ENCODE measurements at regions not wholly inside any gene's neighbourhood (a gene's known extent, or its start where the extent isn't known, plus 50 kb on each side); places are given as distances from the start of the nearest gene placed in this dataset.

DNA sequence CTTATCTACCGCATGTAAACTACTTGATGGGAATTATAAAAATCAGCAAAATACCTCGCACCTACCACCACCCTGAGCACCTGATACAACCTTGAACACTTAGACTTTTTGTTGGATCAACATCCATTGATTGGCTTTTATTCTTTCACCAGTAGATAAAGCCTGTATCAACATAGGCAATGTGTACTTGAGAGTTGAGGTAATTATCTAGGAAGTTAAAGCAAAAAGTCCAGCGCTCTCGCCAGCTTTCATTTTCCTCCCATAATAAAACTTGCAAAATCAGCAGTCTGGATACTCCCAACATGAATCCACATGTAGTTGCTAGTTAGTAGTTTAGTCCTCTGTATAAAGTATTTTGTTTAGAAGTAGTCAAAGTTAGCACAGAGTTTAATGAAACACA lies 132.0 kb upstream of the PRDM1 start:
- no peak for DNase-seq

DNA sequence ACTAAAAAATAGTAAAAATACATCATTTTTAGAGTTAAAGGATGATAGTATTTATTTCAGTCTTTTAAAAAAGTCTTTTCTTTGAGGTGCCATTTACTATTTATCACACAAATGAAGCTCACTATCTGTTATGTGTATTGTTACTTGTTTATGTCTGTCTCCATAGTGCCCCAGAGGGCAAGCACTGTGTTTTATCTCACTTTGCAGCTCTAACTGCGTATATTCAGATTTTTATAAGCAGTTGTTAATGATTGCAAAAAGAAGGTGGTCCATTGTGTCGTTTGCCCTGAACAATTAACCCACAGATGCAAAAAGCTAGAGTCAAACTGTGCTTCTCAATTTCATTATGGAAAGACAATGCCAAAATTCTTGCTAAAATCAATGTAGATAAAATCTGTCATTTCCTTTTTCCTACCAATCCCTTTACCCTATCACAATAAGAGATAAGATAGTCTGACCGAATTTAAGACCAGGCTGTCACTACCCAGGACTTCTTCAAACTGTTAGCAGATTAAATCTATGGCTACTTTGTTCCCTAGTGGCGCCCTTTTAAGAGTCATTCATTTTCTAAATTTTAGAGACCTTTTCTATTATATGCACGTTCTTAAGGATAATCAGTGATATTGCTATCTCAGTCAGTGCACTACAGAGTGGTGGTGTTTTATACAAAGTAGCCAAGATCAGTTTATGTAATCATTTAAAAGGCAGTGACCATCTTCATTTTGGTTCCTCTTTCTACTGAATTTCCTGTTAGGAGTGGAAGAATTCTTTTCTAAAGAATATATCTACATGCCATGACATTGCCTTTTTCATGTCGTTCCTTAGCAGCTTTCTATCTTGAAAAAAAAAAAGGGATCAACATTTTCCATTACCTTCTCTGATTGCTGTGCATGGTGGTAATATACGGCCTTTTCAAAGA lies 133.1 kb upstream of the PRDM1 start:
- DNase-seq, result no peak

DNA sequence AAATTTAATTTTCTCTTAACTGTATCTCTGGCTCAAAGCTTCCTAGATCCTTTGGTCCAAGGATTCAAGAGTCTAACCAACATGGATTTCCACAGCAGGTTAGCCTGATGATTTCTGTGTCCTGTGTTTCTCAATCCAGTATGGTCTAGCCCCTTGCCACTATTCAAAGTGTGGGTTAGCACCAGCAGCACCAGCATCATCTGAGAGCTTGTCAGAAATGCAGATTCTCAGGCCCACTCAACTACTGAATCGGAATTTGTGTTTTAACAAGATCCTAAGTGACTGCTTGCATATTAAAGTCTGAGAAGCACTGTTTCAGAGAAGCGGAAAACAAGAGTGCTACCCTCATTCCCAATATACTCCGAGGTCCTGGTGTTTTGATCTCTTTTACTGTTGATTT lies 133.8 kb upstream of the PRDM1 start:
- no peak for DNase-seq

DNA sequence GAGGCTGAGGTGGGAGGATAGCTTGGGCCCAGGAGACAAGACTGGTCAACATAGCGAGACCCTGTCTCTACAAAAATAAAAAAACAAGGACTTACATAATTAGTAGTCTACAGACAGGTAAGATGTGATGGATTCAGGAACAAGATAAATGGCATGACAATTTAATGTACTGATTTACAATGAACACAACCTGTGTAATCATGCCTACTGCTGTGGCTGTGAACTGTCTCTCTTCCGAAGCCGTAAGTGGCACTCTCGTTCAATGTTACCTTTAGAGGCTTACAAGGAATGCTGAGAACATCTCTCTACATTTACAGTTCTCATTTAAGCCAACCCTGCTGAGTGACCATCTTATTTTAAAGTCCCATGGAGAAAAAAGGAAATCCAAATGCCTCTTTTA lies 134.8 kb upstream of the PRDM1 start:
- DNase-seq, result no peak

DNA sequence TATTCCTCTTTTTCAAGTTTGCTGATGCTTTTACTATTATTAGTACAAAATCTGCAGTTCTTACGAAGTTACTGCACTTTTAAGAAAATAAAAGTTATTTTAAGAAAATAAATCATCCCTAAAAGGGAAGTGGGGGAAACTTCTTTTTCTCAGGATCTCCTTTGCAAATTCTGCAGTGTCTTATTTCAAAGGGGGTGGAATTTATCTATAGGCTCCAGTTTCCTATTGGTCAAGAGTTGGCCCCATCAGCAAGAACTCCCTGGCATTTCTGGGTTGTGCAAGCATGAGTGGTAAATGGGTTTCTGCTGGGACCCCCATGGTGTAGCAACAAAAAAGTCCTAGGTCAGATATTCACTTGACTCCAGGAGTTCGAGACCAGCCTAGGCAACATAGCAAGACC lies 136.3 kb upstream of the PRDM1 start:
- no peak for DNase-seq

DNA sequence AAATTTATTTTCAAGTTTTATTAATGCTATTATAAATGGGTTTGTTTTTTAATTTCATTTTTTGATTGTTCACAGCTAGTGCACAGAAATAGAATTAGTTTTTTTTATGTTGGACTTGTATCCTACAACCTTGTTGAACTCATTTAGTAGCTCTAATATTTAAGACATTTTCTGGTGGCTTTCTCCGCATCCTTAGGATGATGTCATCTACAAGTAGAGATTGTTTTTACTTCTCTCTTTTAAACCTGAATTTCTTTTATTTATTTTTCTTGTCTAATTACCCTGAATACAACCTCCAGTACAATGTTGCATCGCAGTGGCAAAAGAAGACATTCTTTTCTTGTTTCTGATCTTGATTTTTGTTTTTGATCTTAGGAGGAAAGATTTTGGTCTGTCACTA lies 142.6 kb upstream of the PRDM1 start:
- no peak for DNase-seq

DNA sequence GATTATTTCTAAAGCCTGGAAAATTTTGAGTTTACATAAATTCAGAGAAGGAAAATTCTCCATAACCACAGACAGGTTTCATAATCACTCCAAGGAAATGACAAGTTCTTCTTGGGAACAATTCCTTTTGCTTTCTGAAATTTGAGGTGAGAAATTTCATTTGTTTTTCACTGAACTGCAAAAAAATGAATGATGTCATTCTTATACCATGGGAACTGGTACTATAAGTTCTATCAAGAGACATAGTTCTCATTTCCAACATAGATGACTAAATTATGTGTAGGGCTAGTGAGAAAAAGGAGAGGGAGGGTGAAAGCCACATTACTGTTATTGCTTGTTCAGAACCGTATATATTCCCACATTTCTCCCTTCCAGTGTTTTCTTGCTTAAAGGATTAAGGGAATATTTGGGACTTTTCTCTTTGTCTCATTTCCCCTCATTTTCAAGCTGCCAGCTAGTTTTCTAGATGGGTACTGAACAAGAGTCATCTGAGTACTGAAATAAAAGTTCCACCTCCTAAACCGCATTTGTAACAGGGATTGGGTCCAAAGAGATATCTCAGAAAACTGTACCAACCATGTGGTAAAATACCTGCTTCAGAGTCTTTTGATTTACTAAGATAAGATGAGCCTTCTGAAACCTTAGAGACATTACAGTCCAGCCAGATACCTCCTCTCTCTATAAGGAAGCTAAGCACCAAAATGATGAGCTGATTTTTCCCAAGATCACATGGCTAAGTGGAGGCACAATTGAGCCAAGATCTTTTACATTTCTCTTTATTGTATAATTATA lies 144.3 kb upstream of the PRDM1 start:
- no peak for DNase-seq

DNA sequence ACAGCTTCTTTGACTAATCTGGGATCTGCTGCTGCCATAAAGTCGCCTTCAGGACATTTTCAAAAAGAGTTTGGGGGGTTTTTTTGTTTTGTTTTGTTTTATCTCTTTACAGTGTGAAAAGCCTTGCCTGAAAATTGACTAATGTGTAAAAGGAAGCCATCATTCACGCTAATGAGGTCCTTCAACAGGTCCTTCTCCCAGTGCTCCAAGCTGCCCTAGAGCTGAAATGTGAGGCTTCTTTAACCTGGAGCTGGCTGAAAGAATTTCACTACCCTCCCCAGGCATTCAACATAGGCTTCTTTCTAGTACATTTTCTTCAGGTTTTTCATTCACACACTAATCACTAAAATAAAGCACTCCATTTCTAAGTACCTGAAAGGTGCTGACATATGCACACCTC lies 145.1 kb upstream of the PRDM1 start:
- DNase-seq, result no peak

DNA sequence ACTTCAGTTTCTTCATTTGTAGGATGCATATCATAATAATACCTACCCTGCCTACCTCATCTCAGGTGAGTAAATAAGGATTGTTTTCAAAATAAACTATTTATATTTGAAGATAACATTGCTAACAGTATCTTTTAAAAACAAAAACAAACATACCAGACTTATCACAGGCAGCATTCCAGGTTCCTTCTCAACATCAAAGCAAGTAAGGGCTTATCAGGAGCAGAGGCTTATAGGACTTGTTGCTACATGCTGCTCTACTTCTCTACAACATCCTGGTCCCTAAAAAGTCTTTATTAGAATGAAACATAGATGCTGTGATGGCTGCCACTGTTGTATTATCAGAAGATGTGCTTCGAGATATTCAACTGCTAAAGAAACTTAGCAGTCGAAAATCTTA lies 149.2 kb upstream of the PRDM1 start:
- no peak for DNase-seq

DNA sequence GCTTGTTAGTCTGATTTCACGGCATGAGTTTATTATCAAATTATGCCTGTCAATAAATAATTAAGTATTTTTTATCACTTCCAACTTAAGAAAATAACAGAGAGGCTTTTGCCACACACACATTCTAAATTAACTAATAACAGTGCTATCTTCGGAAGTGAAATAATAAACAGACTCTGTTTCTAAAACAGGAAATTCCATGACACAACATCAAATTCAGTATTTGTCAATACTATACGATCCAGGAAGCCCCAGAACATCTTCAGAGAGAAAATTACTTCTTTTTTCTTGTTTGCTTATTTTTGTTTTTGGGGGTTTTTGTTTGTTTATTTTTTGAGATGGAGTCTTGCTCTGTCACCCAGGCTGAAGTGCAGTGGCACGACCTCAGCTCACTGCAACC lies 150.7 kb upstream of the PRDM1 start:
- DNase-seq, result no peak

DNA sequence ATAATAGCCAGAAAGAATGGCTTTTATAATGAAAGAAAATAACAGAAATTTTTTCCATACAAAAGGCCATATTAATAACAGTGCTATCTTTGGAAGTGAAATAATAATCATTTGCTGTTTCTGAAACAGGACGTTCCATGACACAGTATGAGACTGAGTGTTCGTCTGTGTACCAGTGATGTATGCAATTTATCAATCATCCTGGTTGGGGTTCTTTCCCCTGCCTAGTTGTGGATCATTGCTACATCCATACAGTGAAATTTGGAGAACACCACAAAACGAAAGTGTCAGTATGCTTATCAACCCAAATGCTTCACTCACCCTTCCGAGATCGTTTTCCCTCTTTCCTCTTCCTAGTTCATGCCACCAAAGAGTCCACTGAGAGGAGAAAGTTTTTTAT lies 151.4 kb upstream of the PRDM1 start:
- DNase-seq, result no peak

DNA sequence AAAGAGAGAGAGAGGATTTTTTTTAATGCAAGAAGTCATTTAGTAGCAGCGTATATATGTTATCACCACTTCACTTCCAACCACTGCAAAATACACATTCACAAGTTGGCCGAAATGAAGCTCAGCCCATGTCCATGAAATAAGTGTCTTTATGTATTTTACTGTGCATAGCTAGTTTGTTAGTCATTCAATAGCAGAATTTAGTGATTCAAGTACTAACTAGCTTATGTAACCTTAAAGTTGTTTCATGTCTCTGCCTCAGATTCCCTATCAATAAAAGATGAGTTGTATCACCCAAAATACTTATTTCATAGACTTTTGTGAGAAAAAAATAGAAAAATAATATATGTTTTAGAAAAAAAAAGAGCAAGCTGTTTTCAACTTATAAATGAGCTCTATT lies 153.7 kb upstream of the PRDM1 start:
- DNase-seq, result no peak

DNA sequence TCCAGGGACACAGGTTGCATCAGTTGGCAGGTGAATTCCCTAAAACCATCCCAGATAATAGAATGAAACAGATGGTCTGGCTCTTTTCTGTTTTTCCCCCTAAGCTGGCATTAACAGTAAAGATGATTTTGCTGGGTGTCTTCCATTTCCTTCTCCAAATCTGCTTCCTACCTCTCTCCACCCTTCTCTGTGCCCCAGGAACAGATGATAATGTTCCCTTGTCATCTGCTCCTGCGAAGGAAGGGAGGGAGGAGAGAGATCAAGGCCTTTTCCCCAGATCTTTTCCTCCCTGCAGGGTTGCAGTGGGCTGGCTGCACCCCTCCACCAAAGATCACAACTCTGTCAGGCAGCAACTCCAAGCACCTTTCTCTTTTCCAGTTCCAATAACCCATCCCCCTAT lies 156.5 kb upstream of the PRDM1 start:
- DNase-seq, result no peak

DNA sequence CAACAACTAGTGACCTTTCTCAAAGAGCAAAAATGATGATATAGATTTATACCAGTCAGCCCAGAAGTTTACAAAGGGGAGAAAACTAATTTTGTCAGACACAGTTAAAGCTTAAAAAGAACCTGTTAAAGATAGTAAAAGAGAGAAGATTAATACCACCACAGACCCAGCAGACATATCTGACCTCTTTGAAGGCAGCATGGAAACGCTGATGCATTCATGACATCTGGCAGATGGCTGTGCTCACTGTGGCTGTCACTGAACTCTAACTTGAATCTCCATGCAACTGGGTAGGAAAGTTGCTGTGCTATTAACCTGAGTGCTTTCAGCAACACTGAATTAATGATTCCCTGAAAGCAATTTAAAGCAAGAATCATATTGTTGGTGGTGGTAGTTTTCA lies 159.8 kb upstream of the PRDM1 start:
- DNase-seq, result no peak

DNA sequence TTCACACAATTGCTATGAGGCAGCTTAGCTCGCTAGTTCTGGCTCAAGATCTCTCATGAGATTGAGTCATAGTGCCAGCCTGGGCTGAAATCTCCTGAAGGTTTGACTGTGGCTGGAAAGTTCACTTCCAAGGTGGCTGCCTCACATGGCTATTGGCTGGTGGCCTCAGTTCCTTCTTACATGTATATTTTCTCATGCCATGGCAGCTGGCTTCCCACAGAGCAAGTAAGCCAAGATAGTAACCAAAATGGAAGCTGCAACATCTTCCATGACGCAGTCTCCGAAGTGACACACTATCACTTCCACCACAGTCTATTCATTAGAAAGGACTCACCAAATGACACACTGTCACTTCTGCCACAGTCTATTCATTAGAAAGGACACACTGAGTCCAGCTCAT lies 160.4 kb upstream of the PRDM1 start:
- no peak for DNase-seq

DNA sequence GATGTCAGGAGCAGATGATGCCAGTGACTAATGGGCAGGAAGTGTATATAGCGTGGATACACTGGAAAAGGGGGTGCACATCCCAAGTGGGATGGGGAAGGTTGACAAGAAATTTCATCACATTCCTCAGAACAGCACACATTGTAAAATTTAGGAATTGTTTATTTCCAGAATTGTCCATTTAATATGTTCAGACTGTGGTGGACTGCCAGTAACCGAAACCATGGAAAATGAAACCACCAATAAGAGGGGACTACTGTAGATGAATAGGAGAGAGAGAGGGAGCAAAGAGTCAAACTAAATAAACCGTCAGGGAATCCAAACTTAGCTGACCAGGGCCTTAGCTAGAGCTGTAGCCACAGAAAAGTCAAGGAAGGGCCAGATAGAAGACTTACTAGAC lies 164.4 kb upstream of the PRDM1 start:
- no peak for DNase-seq

DNA sequence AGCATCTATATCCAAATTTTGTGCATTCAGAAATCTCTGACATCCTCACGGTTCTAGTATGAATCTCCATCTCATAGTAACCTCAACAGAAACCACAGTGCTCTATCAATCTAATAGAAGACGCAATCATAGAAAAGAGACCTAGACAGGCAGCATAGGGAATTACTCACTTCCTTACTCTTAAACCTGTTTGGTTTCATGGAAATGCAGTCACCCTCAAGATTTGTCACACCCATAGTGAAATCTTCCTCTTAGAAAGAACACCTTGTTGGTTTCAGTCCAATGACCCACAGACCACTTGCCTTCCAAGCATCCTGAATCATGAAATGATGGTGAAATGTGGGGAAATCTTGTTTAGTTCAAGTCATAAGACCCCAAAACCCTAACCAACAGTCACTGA lies 166.1 kb upstream of the PRDM1 start:
- no peak for DNase-seq

DNA sequence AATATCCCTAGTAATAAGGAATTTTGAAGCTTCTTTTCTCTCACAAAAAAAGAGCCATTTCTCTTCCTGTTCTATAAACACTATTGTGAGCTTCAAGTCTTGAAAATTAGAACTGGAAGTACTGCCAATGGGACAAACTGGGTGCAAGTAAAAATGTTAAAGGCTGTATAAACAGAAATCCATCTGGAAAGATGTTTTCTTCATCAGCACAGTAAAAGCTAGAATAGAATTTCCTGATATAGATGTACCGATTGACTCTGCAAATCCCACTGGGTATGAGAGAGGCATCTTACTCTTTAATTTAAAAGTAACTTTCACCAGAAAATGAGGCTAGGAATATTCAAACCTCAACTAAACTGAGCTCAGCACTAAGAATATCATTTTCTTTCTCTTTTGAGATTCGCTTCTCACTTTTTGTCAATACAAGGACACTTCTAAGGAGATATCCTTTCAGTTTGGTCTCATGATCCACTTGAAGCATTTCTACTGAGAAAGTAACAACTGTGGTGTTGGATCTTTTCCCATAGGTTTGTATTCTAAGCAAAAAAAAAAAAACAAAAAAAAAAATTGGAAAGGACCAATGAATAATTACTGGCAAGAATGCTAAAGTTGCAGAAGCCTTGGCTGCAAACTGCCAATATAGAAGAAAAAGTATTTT lies 169.0 kb upstream of the PRDM1 start:
- DNase-seq, result no peak

DNA sequence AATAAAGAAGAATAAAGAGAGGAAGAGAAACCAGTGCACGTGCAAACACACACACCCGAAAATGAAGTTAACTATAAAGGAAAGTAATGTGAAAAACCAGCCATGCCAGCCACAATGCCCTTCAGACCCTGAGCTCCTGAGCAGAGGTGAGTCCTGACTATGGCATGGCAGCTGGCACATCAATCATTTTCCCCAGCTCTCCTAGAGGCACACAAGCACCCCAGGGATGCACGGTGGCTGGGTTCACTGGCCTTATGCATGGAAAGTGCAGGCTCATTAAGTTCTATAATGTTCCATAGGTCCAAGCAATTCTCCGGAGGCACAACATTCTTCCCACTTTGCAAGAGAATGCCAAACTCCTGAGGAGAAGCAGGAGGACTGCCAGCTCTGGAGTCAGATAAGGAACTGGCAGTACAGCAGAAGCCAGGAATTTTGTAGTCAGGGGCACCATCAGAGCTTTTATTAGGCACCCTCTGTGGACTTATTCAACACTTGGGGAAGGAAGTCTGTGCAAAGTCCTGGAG lies 175.0 kb upstream of the PRDM1 start:
- DNase-seq, result no peak

DNA sequence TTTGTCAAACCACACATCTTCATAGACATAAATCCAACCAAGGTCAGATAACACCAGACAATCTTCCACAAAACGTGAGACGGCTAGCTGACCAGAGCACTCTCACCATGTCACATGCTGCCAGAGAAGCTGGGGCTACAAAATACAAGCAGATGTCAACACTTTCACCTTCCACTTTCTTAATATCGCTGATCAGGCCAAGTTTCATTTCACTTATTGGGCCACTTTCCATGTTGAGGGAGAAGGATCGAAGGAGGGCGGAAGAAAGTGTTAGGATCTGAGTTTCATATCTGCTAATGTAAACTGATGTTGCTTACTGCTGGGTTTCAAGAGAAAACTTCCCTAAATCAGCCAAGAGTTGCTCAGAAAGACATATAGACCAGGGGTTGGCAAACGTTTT lies 177.0 kb upstream of the PRDM1 start:
- DNase-seq, result no peak

DNA sequence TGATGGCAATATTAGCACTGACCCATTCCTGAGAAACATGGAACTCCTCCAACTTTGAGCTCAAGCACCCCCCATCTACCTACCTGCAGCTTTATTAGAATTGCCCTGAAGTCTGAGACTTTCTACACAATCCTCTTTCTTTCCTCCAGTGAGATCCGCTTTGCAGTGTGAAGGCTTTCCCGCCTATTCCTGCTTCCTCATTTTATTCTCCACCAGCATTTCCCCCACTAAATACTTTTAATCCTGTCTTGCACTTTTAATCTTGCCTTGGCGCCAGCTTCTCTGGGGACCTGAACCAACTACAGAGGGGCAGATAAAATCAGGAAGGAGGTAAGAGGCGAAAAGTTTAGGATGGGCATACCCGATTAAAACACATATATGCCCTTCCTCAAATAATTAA lies 178.1 kb upstream of the PRDM1 start:
- DNase-seq, result no peak

DNA sequence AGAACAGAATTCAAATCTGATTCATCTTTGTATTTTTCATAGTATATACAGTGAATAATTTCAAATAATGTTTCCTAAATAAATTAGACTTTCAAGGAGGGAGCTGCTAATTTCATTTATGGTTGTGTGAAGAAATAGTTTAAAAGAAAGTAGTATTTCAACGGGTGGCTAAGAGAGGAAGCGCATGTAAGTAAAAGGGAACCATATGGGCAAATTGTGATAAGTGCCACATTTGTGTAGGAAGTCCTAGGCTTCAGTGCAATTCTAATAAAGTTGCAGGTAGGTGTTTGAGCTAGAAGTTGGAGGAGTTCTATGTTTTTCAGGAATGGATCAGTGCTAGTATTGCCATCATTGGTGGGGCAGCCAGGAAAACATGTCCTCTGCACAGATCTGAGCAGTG lies 178.8 kb upstream of the PRDM1 start:
- no peak for DNase-seq

DNA sequence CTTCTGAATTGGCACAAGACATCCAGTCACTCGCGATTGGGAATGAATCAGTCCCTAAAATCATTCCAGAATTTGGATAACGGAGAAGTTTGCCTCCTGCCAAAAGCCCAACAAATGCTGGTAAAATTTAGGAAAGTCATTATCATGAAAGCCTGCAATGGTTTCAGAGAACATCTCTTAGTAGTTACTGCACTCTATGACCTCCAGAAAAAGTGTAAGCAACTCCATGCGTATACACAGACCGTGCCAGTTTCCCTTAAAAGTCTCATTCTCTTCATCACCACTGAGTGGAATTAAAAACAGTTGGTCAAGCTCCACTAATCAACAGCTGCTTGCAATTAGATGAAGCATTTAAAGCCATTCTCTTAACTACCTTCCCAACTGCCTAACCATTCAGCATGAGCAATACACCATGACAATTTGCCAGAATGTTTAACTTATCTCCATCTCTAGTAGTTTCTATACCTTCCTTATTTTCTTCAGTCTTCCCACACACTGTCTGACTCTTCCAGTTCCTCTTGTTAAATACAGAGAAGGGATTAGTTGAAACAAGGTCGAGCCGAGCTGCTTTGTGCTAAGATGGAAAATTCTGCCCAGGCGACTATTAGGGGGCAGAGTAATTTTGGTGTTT lies 183.6 kb upstream of the PRDM1 start:
- DNase-seq, result no peak

Measured in NCI-H187 (cell line).